ENCODE measurements at regions not wholly inside any gene's neighbourhood (a gene's known extent, or its start where the extent isn't known, plus 50 kb on each side); places are given as distances from the start of the nearest gene placed in this dataset.

GRCh38 chr15:96535148-96535547 lies 204.6 kb downstream of the NR2F2 start:
- TF ChIP-seq ZNF121 (CRISPR knock-in tag; IDR thresholded peaks at IDR 0.05) (no peak), JAZF1 (CRISPR knock-in tag; IDR thresholded peaks at IDR 0.05) (no peak), ZNF263 (CRISPR knock-in tag; IDR thresholded peaks at IDR 0.05; ENCODE audit: low read depth) (no peak), ATF2 (CRISPR knock-in tag; IDR thresholded peaks at IDR 0.05; ENCODE audit: borderline replicate concordance, low read depth) (no peak), MYBL2 (CRISPR knock-in tag; IDR thresholded peaks at IDR 0.05) (no peak), TEAD4 (CRISPR knock-in tag; IDR thresholded peaks at IDR 0.05) (no peak), NFE2L1 (CRISPR knock-in tag; IDR thresholded peaks at IDR 0.05) (no peak), HMGA2 (CRISPR knock-in tag; IDR thresholded peaks at IDR 0.05) (no peak), CBFB (CRISPR knock-in tag; IDR thresholded peaks at IDR 0.05; ENCODE audit: low read depth) (no peak), FOXP4 (CRISPR knock-in tag; IDR thresholded peaks at IDR 0.05) (no peak), NR3C1 (CRISPR knock-in tag; conservative IDR thresholded peaks at IDR 0.05; ENCODE audit: low read depth) (no peak), FOXJ3 (CRISPR knock-in tag; IDR thresholded peaks at IDR 0.05; ENCODE audit: borderline replicate concordance) (no peak), E2F1 (CRISPR knock-in tag; IDR thresholded peaks at IDR 0.05) (no peak)
- TF ChIP-seq, protein P1, sequence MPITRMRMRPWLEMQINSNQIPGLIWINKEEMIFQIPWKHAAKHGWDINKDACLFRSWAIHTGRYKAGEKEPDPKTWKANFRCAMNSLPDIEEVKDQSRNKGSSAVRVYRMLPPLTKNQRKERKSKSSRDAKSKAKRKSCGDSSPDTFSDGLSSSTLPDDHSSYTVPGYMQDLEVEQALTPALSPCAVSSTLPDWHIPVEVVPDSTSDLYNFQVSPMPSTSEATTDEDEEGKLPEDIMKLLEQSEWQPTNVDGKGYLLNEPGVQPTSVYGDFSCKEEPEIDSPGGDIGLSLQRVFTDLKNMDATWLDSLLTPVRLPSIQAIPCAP (CRISPR knock-in tag; IDR thresholded peaks at IDR 0.05) = no peak
- TF ChIP-seq, protein P2, sequence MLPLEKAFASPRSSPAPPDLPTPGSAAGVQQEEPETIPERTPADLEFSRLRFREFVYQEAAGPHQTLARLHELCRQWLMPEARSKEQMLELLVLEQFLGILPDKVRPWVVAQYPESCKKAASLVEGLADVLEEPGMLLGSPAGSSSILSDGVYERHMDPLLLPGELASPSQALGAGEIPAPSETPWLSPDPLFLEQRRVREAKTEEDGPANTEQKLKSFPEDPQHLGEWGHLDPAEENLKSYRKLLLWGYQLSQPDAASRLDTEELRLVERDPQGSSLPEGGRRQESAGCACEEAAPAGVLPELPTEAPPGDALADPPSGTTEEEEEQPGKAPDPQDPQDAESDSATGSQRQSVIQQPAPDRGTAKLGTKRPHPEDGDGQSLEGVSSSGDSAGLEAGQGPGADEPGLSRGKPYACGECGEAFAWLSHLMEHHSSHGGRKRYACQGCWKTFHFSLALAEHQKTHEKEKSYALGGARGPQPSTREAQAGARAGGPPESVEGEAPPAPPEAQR (CRISPR knock-in tag; IDR thresholded peaks at IDR 0.05) = no peak
- TF ChIP-seq, protein P3, sequence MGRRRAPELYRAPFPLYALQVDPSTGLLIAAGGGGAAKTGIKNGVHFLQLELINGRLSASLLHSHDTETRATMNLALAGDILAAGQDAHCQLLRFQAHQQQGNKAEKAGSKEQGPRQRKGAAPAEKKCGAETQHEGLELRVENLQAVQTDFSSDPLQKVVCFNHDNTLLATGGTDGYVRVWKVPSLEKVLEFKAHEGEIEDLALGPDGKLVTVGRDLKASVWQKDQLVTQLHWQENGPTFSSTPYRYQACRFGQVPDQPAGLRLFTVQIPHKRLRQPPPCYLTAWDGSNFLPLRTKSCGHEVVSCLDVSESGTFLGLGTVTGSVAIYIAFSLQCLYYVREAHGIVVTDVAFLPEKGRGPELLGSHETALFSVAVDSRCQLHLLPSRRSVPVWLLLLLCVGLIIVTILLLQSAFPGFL (CRISPR knock-in tag; IDR thresholded peaks at IDR 0.05; ENCODE audit: borderline replicate concordance) = no peak
- no peaks in the 10 kb centered on the region for H3K9me3 Mint-ChIP-seq
- H3K27me3 Mint-ChIP-seq (ENCODE audit: low read depth) = no peaks in the 10 kb centered on the region
- H3K27ac Mint-ChIP-seq = no peak overlapping the region
- H3K36me3 Mint-ChIP-seq = no peaks in the 10 kb centered on the region
- H3K4me1 Mint-ChIP-seq = peaks cover 26% of the 10 kb centered on the region
- ATAC-seq = no peak
- CTCF ChIA-PET = no interaction called here
- no peak overlapping the region for H3K4me3 Mint-ChIP-seq
- POLR2A ChIA-PET = no interaction called here
- no peak for DNase-seq (ENCODE audit: low spot score)

DNA sequence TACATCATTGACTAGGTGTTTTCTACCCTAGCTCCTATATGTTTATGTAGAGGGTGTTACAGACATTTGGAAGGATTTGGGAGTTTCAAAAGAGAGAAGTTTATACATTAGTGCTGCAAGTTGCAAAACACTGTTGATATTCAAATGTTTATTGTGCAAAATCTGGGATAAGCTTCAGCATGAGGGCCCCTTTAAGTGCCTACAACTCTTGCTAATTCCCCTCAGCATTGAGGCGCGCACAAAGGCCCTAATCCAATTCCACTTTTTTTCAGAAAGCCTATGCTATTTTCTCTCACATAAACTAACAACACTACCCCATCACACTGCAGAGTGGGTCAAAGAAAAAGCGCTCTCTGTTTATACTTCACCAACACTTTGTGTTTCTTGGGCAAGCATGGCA lies 208.0 kb downstream of the NR2F2 start:
- Mint-ChIP-seq H3K4me1 (peaks cover 20% of the 10 kb centered on the region), H3K9me3 (no peaks in the 10 kb centered on the region), H3K27me3 (ENCODE audit: low read depth) (no peaks in the 10 kb centered on the region), H3K27ac (no peak overlapping the region), H3K36me3 (no peaks in the 10 kb centered on the region), H3K4me3 (no peak overlapping the region)
- ATAC-seq (no peak), DNase-seq (ENCODE audit: low spot score) (no peak)
- POLR2A ChIA-PET = no interaction called here
- no peak for TF ChIP-seq RORB (CRISPR knock-in tag; IDR thresholded peaks at IDR 0.05)
- no peak for TF ChIP-seq ERG (CRISPR knock-in tag; IDR thresholded peaks at IDR 0.05)
- TF ChIP-seq RELA (CRISPR knock-in tag; IDR thresholded peaks at IDR 0.05; ENCODE audit: borderline replicate concordance) = no peak
- TF ChIP-seq, protein P4, sequence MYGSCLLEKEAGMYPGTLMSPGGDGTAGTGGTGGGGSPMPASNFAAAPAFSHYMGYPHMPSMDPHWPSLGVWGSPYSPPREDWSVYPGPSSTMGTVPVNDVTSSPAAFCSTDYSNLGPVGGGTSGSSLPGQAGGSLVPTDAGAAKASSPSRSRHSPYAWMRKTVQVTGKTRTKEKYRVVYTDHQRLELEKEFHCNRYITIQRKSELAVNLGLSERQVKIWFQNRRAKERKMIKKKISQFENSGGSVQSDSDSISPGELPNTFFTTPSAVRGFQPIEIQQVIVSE (CRISPR knock-in tag; IDR thresholded peaks at IDR 0.05; ENCODE audit: borderline replicate concordance) = no peak
- no peak for TF ChIP-seq NR2C2 (CRISPR knock-in tag; IDR thresholded peaks at IDR 0.05)
- TF ChIP-seq FOXK1 (CRISPR knock-in tag; IDR thresholded peaks at IDR 0.05) = no peak
- no peak for TF ChIP-seq ZNF232 (CRISPR knock-in tag; IDR thresholded peaks at IDR 0.05)
- CTCF ChIA-PET = no interaction called here

All from WTC11 (cell line).